ENCODE measurements at regions not wholly inside any gene's neighbourhood (a gene's known extent, or its start where the extent isn't known, plus 50 kb on each side); places are given as distances from the start of the nearest gene placed in this dataset.

DNA sequence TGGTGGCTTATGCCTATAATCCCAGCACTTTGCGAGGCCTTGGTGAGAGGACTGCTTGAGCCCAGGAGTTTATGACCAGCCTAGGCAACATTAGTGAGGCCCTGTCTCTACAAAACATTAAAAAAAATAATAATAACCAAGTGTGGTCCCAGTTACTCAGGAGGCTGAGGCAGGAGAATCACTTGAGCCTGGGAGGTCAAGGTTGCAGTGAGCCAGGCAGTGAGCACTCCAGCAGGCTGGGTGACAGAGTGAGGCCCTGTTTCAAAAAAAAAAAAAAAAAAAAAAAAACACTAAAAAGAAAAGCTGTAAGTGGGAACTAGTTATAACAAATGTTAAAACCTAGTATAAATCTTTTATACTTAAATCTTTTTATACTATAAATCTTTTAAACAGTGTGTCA, 146.2 kb upstream of the ITGA4 start:
- Histone ChIP-seq H3K9ac (ENCODE audit: insufficient read length) (no peak overlapping the region), H3K4me3 (no peak overlapping the region), H3K36me3 (ENCODE audit: insufficient read depth, low read length) (no peaks in the 10 kb centered on the region), H3K27ac (no peak overlapping the region), H3K9me3 (ENCODE audit: low read depth, low read length) (no peaks in the 10 kb centered on the region)
- TF ChIP-seq FOXP2 (optimal IDR thresholded peaks at IDR 0.05; ENCODE audit: control extremely low read depth, extremely low read length, insufficient read depth) (no peak), POLR2AphosphoS5 (IDR thresholded peaks at IDR 0.05; ENCODE audit: borderline replicate concordance, low read depth, low read length) (no peak), EZH2 (IDR thresholded peaks at IDR 0.05) (no peak)
- no peak for DNase-seq (ENCODE audit: low read depth, low spot score)

DNA sequence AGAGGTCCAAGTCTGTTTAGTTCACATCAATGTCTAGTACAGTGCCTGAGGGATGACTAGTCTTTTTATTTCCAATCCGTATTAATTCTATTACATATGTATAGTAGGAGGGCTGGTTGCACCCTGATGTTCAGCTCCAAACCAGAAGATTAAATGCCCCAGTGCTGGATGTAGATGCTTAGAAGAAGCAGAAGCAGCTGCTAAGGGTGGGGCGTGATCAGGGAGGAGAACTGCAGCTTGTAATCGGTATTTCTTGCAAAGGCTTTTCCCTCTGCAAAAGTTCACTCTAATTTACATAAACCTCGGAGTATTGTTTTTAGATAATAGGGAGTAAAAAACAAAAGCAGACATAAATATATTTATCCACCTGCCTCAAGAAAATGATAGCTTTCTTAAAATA, 145.3 kb upstream of the ITGA4 start:
- H3K4me3 ChIP-seq, result no peak overlapping the region
- H3K9me3 ChIP-seq (ENCODE audit: low read depth, low read length), result no peaks in the 10 kb centered on the region
- H3K9ac ChIP-seq (ENCODE audit: insufficient read length), result no peak overlapping the region
- H3K27ac ChIP-seq, result no peak overlapping the region
- no peak for DNase-seq (ENCODE audit: low read depth, low spot score)
- H3K36me3 ChIP-seq (ENCODE audit: insufficient read depth, low read length), result no peaks in the 10 kb centered on the region
- no peak for TF ChIP-seq FOXP2 (optimal IDR thresholded peaks at IDR 0.05; ENCODE audit: control extremely low read depth, extremely low read length, insufficient read depth)
- TF ChIP-seq POLR2AphosphoS5 (IDR thresholded peaks at IDR 0.05; ENCODE audit: borderline replicate concordance, low read depth, low read length), result no peak
- no peak for TF ChIP-seq EZH2 (IDR thresholded peaks at IDR 0.05)

DNA sequence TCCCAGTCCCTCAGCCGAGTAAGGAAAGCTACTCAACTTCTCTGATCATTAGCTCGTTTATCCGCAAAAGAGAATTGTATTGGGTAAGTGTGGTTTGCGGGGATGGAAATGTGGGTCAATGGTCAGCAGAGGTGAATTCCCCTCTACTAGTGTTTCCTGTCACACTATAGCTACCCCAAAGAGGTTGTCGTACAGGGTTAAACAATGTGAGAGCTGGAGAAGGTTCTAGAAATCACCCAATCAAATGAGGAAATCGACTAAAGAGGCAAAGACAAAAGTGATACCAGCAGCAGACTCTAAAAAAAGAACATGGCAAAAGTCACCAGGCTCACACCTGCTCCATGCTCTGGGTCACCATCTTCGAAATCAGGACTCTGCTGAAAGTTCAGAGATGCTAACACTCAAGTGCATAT, 144.7 kb upstream of the ITGA4 start:
- Histone ChIP-seq H3K4me3 (no peak overlapping the region), H3K9ac (ENCODE audit: insufficient read length) (no peak overlapping the region), H3K9me3 (ENCODE audit: low read depth, low read length) (no peaks in the 10 kb centered on the region), H3K36me3 (ENCODE audit: insufficient read depth, low read length) (no peaks in the 10 kb centered on the region), H3K27ac (no peak overlapping the region)
- DNase-seq (ENCODE audit: low read depth, low spot score), result no peak
- TF ChIP-seq EZH2 (IDR thresholded peaks at IDR 0.05) (no peak), POLR2AphosphoS5 (IDR thresholded peaks at IDR 0.05; ENCODE audit: borderline replicate concordance, low read depth, low read length) (no peak), FOXP2 (optimal IDR thresholded peaks at IDR 0.05; ENCODE audit: control extremely low read depth, extremely low read length, insufficient read depth) (no peak)

DNA sequence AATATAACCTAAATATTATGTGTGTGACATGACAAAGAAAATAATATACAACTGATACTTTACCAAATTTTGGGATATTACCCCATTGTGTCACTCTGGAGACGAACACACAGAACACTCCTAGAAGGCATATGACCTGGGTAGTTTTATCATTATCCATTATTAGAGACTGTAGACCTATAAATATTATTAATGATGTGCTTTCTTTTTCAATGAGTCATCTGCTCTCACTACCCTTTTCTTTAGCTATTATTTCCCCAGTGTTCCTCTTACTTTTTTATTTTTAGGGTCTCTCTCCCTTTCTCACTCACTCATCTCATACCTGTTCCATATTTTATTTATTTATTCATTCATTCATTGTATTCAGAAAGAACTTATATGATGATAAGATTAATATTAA, 143.3 kb upstream of the ITGA4 start:
- Histone ChIP-seq H3K9ac (ENCODE audit: insufficient read length) (no peak overlapping the region), H3K27ac (no peak overlapping the region), H3K9me3 (ENCODE audit: low read depth, low read length) (no peaks in the 10 kb centered on the region), H3K4me3 (no peak overlapping the region), H3K36me3 (ENCODE audit: insufficient read depth, low read length) (no peaks in the 10 kb centered on the region)
- no peak for DNase-seq (ENCODE audit: low read depth, low spot score)
- TF ChIP-seq EZH2 (IDR thresholded peaks at IDR 0.05), result no peak
- TF ChIP-seq FOXP2 (optimal IDR thresholded peaks at IDR 0.05; ENCODE audit: control extremely low read depth, extremely low read length, insufficient read depth), result no peak
- TF ChIP-seq POLR2AphosphoS5 (IDR thresholded peaks at IDR 0.05; ENCODE audit: borderline replicate concordance, low read depth, low read length), result no peak

DNA sequence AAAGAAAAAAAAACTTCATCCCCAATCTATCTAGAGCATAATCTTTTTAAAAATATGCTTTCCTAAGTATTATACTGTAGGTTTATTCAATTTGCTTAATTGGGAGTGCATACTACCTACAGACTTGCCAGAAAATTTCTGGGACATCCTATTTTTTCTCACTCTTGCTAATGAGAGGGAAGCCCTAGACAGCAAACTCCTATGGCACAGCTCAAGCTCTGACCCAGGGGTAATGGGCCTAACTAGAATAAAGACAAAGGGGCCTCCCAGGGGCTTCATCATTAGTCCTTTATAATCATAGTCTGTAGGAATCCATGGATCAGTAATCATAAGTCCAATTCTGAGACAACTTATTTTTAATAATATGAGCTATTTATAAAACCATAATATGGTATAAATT, 142.6 kb upstream of the ITGA4 start:
- Histone ChIP-seq H3K36me3 (ENCODE audit: insufficient read depth, low read length) (no peaks in the 10 kb centered on the region), H3K9ac (ENCODE audit: insufficient read length) (no peak overlapping the region), H3K9me3 (ENCODE audit: low read depth, low read length) (no peaks in the 10 kb centered on the region), H3K27ac (no peak overlapping the region), H3K4me3 (no peak overlapping the region)
- no peak for DNase-seq (ENCODE audit: low read depth, low spot score)
- TF ChIP-seq POLR2AphosphoS5 (IDR thresholded peaks at IDR 0.05; ENCODE audit: borderline replicate concordance, low read depth, low read length) (no peak), EZH2 (IDR thresholded peaks at IDR 0.05) (no peak), FOXP2 (optimal IDR thresholded peaks at IDR 0.05; ENCODE audit: control extremely low read depth, extremely low read length, insufficient read depth) (no peak)

DNA sequence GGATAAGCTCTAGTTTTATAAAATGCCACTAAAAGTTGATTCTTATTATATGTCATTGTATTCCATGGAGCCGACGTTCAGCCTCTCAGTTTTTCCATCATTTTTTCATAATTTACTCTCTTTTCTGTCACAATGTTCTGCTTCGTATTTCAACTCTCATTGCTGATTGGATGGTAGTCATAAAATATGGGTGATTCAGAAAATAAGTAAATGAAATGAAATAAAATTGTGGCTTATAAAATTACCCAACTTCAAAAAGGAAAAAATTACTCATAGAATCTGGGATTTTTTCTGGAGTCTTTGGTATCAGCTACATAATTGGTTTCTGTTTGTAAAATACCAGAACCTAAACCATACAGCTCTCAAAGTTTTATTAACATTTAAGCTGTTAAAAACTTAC, 139.7 kb upstream of the ITGA4 start:
- H3K9me3 ChIP-seq (ENCODE audit: low read depth, low read length), result no peaks in the 10 kb centered on the region
- H3K36me3 ChIP-seq (ENCODE audit: insufficient read depth, low read length), result no peaks in the 10 kb centered on the region
- H3K27ac ChIP-seq, result no peak overlapping the region
- DNase-seq (ENCODE audit: low read depth, low spot score), result no peak
- no peak for TF ChIP-seq FOXP2 (optimal IDR thresholded peaks at IDR 0.05; ENCODE audit: control extremely low read depth, extremely low read length, insufficient read depth)
- H3K4me3 ChIP-seq, result no peak overlapping the region
- H3K9ac ChIP-seq (ENCODE audit: insufficient read length), result no peak overlapping the region

DNA sequence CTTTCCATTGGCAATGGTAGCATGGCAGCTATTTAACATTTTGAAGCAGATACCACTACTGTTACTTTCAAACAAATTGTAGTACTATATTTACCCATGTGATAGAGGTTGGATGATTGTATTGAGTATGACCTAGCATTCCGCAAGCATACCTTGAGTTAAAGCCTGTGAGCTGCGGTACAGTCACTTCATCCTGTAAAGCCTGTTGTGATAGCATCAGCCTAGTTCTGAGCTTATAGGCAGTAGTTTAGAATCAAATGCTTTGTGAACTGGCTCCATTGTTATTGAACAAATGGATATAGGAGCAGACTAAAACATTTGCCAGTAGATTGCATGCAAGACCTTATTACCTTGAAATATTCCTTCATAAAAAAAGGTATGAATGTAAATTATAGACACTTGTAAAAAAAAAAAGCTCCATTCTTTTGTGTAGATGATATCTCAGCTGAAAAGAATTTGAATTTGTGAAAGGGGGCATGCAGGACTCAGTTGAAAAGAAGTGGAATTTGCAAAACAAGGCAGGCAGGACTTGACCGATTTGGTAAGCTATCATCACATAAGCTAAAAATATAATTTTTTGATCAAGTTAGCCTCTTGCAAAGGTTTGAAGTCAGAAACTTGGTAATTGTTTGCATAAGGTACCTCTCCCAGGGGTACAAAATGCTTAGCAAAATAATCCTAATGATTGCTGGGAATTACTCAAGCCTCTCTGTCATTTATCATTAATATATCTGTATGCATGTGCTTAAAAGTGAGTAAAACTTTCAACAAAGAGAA, 138.5 kb upstream of the ITGA4 start:
- no peaks in the 10 kb centered on the region for H3K36me3 ChIP-seq (ENCODE audit: insufficient read depth, low read length)
- no peak overlapping the region for H3K27ac ChIP-seq
- H3K9me3 ChIP-seq (ENCODE audit: low read depth, low read length), result no peaks in the 10 kb centered on the region
- H3K4me3 ChIP-seq, result no peak overlapping the region
- H3K9ac ChIP-seq (ENCODE audit: insufficient read length), result no peak overlapping the region
- TF ChIP-seq POLR2AphosphoS5 (IDR thresholded peaks at IDR 0.05; ENCODE audit: borderline replicate concordance, low read depth, low read length), result no peak
- TF ChIP-seq EZH2 (IDR thresholded peaks at IDR 0.05), result no peak
- TF ChIP-seq FOXP2 (optimal IDR thresholded peaks at IDR 0.05; ENCODE audit: control extremely low read depth, extremely low read length, insufficient read depth), result no peak
- DNase-seq (ENCODE audit: low read depth, low spot score), result no peak

DNA sequence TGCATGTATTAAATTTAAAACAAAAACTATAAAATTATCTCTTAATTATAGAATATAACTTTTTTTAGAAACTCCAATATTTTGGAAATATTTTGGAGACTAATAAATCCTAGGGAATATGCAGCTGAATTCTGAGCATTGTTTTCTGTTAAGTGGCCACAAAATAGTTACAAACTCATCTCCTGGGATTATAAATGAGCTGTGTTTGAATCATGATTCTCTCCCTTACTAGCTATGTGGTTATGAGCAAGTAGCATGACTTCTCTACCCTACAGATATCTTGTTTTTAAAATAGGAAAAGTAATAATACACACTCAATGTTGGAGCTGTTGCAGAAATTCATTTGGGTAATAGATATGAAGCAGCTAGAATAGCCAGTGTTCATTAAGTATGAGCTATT, 137.9 kb upstream of the ITGA4 start:
- Histone ChIP-seq H3K27ac (no peak overlapping the region), H3K9me3 (ENCODE audit: low read depth, low read length) (no peaks in the 10 kb centered on the region), H3K4me3 (no peak overlapping the region), H3K36me3 (ENCODE audit: insufficient read depth, low read length) (no peaks in the 10 kb centered on the region), H3K9ac (ENCODE audit: insufficient read length) (no peak overlapping the region)
- DNase-seq (ENCODE audit: low read depth, low spot score), result no peak
- TF ChIP-seq EZH2 (IDR thresholded peaks at IDR 0.05) (no peak), POLR2AphosphoS5 (IDR thresholded peaks at IDR 0.05; ENCODE audit: borderline replicate concordance, low read depth, low read length) (no peak), FOXP2 (optimal IDR thresholded peaks at IDR 0.05; ENCODE audit: control extremely low read depth, extremely low read length, insufficient read depth) (no peak)

DNA sequence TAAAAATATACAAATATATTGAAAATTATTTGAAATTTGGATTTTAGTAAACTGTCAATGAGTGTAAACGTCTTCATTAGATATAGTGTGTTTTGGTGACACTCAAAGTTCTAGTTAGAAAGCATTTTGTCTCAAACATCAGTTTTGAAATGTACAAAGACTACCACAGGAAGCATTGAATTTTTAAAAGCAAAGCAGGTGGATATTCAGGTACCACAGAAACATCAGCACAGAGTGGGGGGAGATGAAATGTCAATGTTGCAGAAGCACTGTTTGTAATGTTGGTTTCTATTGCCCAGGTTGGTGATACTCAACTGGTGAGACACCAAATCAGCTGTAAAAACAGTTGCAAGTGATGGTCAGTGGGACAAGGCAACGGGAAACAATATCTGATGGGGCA, 136.5 kb upstream of the ITGA4 start:
- no peak for TF ChIP-seq FOXP2 (optimal IDR thresholded peaks at IDR 0.05; ENCODE audit: control extremely low read depth, extremely low read length, insufficient read depth)
- H3K36me3 ChIP-seq (ENCODE audit: insufficient read depth, low read length), result no peaks in the 10 kb centered on the region
- H3K9ac ChIP-seq (ENCODE audit: insufficient read length), result no peak overlapping the region
- no peak overlapping the region for H3K27ac ChIP-seq
- no peak overlapping the region for H3K4me3 ChIP-seq
- no peak for DNase-seq (ENCODE audit: low read depth, low spot score)
- no peaks in the 10 kb centered on the region for H3K9me3 ChIP-seq (ENCODE audit: low read depth, low read length)
